Tibial artery (tissue), 4 donors: ENCODE measurements at regions not wholly inside any gene's neighbourhood (a gene's known extent, or its start where the extent isn't known, plus 50 kb on each side); places are given as distances from the start of the nearest gene placed in this dataset.

Source experiments
- DNase-seq, 2 donors: peaks; one replicate each; pipeline ENCODE4 v3.0.0-alpha.2; 2019
- H3K27ac ChIP-seq, 2 donors: fragments of 200-600 bp; sonication (generic) in 1 of 2; 1 replicate in 1 of 2; 2 replicates in 1 of 2; pipeline ENCODE4 v1.5.1; 2018 to 2019; ENCODE audit warnings: mild to moderate bottlenecking in 1 of 2
- H3K27me3 ChIP-seq, 2 donors: fragments of 200-600 bp; sonication (generic) in 1 of 2; one replicate each; pipeline versions ENCODE4 v1.5.1 to v1.6.0; 2016 to 2019
- H3K36me3 ChIP-seq, 3 donors: fragments of 200-600 bp; sonication (generic) in 2 of 3; one replicate each; pipeline ENCODE4 v1.5.1; 2016 to 2019; ENCODE audit warnings: mild to moderate bottlenecking in 2 of 3
- H3K4me1 ChIP-seq, 4 donors: fragments of 200-600 bp; sonication (generic) in 2 of 4; 1 replicate in 3 of 4; 2 replicates in 1 of 4; pipeline ENCODE4 v1.5.1; 2016 to 2019
- H3K4me3 ChIP-seq, 2 donors: fragments of 200-600 bp; sonication (generic) in 1 of 2; 1 replicate in 1 of 2; 2 replicates in 1 of 2; pipeline ENCODE4 v1.5.1; 2018 to 2019; ENCODE audit warnings: mild to moderate bottlenecking in 2 of 2
- H3K9me3 ChIP-seq, 3 donors: fragments of 200-600 bp; sonication (generic) in 1 of 3; one replicate each; pipeline ENCODE4 v1.5.1; 2016 to 2019
- intact Hi-C: fragments of 100-400 bp; cut with DNase I; formaldehyde crosslinking; loops from one replicate; pipeline ENCODE4 v1.15.0; 2023; ENCODE audit warnings: low total_unique reads
- TF ChIP-seq, protein P1 (sequence below), 2 experiments: fragments of 200-600 bp in 1 of 2; fragments of 450-650 bp in 1 of 2; IDR thresholded peaks; one replicate each; pipeline ENCODE4 v1.5.1; 2017 to 2019; ENCODE audit warnings: antibody characterized with exemption in 2 of 2, mild to moderate bottlenecking in 1 of 2, moderate library complexity in 1 of 2

DNA sequence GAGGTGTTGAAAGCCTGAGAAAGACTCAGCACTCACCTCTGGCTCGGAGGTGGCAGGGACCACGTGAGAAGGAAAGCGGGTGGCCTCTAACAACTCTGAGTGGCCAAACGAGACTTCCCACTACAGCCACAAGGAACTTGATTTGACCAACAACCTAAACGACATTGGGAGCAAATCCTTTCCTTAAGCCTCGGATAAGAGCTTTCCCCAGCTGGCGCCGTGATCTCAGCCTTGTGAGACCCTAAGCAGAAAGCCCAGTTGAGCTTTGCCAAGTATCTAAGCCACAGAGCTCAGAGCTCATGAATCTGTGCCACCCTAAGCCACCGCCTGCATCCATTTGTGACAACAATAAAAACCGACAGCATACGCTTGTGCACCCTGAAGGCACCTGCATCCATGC is 636.0 kb downstream of the TBC1D22A start:
- TF ChIP-seq, protein P1, sequence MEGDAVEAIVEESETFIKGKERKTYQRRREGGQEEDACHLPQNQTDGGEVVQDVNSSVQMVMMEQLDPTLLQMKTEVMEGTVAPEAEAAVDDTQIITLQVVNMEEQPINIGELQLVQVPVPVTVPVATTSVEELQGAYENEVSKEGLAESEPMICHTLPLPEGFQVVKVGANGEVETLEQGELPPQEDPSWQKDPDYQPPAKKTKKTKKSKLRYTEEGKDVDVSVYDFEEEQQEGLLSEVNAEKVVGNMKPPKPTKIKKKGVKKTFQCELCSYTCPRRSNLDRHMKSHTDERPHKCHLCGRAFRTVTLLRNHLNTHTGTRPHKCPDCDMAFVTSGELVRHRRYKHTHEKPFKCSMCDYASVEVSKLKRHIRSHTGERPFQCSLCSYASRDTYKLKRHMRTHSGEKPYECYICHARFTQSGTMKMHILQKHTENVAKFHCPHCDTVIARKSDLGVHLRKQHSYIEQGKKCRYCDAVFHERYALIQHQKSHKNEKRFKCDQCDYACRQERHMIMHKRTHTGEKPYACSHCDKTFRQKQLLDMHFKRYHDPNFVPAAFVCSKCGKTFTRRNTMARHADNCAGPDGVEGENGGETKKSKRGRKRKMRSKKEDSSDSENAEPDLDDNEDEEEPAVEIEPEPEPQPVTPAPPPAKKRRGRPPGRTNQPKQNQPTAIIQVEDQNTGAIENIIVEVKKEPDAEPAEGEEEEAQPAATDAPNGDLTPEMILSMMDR (IDR thresholded peaks at IDR 0.05) = no peak
- Histone ChIP-seq H3K36me3 (no peaks in the 10 kb centered on the region), H3K4me3 (no peak overlapping the region), H3K27me3 (peaks cover 0 to 20% of the 10 kb centered on the region in 2 donors), H3K9me3 (no peaks in the 10 kb centered on the region), H3K27ac (no peak overlapping the region), H3K4me1 (no peaks in the 10 kb centered on the region)
- DNase-seq = peak in 1 of 2 donors; percentile 21
- intact Hi-C loops = no loop called here

DNA sequence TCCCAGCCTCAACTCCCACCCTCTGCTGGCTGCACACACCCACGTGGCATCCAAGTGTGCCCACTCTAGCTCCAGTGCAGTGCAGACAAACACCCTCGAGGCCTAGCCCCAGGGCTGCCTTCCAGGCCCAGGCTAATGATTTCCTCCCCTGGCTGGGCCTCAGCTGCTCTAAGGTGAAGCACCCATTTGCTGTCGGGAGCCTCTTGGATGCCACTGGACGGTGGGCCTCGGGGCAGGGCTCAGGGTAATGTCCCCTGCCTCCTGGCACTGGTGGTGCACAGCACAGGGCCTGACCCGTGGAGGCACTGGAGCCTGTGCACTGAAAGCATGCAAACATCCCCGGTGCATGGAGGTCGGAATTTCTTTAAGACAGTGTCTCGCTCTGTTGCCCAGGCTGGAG is 635.2 kb downstream of the TBC1D22A start:
- Histone ChIP-seq H3K4me3 (no peak overlapping the region), H3K9me3 (no peaks in the 10 kb centered on the region), H3K27ac (no peak overlapping the region), H3K4me1 (no peaks in the 10 kb centered on the region), H3K27me3 (peaks cover 0 to 19% of the 10 kb centered on the region in 2 donors), H3K36me3 (no peaks in the 10 kb centered on the region)
- intact Hi-C loops = no loop called here
- peak in 1 of 2 donors; percentile 47 for DNase-seq
- TF ChIP-seq, protein P1 (IDR thresholded peaks at IDR 0.05) = no peak

DNA sequence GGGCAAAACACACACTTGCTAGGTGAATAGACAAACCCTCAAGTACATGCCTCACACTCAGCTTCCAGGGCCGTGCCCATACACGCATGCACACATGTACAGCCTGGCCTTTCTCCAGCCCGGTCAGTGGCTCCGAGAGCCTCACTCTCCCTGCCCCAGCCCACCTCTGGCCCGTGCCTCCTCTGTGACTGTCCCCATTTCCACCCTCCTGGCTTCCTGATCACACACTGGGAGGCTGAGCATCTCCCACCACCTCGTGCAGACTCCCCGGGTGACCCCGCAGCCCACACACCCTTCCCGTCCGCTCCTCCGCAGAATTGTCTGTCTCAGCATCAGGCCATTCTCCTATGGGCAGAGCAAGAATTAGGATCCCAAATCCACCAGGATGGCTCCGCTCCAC is 634.1 kb downstream of the TBC1D22A start:
- no peaks in the 10 kb centered on the region for H3K4me1 ChIP-seq
- H3K36me3 ChIP-seq = no peaks in the 10 kb centered on the region
- no peaks in the 10 kb centered on the region for H3K9me3 ChIP-seq
- no peak overlapping the region for H3K4me3 ChIP-seq
- peak in 1 of 2 donors; percentile 65 for DNase-seq
- intact Hi-C loops = no loop called here
- TF ChIP-seq, protein P1 (IDR thresholded peaks at IDR 0.05) = no peak
- H3K27ac ChIP-seq = no peak overlapping the region
- peaks cover 0 to 14% of the 10 kb centered on the region in 2 donors for H3K27me3 ChIP-seq

DNA sequence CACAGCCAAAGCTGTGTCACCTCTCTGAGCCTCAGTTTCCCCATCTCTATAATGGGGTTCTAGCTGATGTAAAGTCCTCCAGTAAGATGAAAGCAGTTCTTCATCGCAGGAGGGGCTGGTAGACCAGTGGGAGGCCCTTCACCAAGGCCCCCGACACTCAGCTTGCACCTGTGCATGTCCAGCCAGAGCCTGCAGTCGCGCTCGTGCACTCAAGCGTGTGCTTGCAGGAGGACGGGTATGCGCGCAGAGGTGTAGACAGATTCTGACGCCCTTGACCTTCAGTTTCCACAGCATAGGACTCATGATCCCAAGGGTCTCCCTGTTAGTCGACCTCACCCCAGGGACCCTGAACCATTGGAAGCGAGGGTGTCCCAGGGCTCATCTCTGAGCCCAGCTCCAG is 633.7 kb downstream of the TBC1D22A start:
- no peaks in the 10 kb centered on the region for H3K36me3 ChIP-seq
- H3K4me1 ChIP-seq = no peaks in the 10 kb centered on the region
- peak in 1 of 2 donors; percentile 10 for DNase-seq
- no peak overlapping the region for H3K4me3 ChIP-seq
- H3K27ac ChIP-seq = no peak overlapping the region
- peaks cover 0 to 10% of the 10 kb centered on the region in 2 donors for H3K27me3 ChIP-seq
- H3K9me3 ChIP-seq = no peaks in the 10 kb centered on the region
- TF ChIP-seq, protein P1 (IDR thresholded peaks at IDR 0.05) = no peak
- intact Hi-C loops = no loop called here

DNA sequence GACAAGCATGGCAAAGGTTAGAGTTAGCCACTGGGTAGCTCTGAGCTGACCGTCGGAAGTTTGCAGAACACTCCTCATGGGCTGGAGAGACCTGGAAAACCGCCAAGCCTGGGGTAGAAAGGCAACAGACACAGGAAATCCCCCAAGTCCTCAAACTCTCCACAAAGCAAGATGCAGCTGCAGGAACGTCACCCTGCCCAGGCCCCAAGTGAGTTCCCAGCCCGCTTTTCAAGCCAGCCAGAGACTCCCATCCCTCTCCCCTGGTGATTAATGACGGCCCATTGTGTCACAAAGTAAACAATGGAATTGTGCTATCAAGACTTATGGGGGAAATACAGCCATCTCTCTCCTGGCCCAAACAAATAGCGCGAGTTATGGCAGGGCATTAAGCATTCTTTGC is 633.0 kb downstream of the TBC1D22A start:
- H3K4me1 ChIP-seq = no peaks in the 10 kb centered on the region
- H3K4me3 ChIP-seq = no peak overlapping the region
- no peak overlapping the region for H3K27ac ChIP-seq
- peak; percentile 14 to 28 for DNase-seq
- H3K36me3 ChIP-seq = no peaks in the 10 kb centered on the region
- TF ChIP-seq, protein P1 (IDR thresholded peaks at IDR 0.05) = no peak
- H3K27me3 ChIP-seq = peaks cover 0 to 10% of the 10 kb centered on the region in 2 donors
- intact Hi-C loops = no loop called here
- no peaks in the 10 kb centered on the region for H3K9me3 ChIP-seq
